ENCODE measurements at regions not wholly inside any gene's neighbourhood (a gene's known extent, or its start where the extent isn't known, plus 50 kb on each side); places are given as distances from the start of the nearest gene placed in this dataset.

- DNase-seq (ENCODE audit: low spot score) = no peak
Measured at GRCh38 chr6:122124908-122125307, 274.5 kb upstream of the HSF2 start.

DNA sequence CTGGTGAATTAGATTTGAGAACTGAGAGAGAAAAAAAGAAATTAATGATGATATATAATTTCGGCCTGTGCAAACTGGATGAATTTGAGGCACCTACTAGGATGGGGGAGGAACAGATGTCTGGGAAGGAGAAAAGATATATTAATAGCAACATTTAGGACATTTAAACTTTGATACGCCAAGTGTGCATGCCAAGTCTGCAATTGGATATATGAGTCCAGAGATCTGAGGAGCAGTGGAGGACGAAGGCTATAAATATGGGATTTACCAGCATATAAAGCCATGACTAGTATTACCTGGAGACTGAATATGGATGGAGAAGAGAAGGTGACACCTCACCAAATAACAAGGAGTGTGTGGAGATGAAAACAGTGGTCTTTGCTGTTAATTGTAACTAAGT lies 272.6 kb upstream of the HSF2 start:
- no peak for DNase-seq (ENCODE audit: low spot score)

DNA sequence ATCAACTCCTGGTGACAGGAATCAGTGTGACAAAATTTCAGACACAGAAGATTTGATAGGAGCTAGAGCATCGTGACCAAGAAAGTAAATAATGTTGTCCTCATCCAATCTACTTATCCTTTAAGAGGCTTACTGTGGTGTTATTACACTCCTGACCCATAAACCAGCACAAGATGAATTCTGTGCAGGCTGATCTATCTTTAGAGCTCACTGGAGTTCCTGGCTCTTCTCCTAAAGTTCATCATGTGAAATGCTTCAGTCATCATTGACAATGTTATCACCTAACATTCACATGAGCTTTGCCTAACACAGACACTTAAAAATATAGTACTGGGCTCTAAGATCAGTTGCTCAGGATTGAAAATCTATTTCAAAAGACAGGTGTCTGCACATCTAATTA lies 271.0 kb upstream of the HSF2 start:
- DNase-seq (ENCODE audit: low spot score) = no peak

DNA sequence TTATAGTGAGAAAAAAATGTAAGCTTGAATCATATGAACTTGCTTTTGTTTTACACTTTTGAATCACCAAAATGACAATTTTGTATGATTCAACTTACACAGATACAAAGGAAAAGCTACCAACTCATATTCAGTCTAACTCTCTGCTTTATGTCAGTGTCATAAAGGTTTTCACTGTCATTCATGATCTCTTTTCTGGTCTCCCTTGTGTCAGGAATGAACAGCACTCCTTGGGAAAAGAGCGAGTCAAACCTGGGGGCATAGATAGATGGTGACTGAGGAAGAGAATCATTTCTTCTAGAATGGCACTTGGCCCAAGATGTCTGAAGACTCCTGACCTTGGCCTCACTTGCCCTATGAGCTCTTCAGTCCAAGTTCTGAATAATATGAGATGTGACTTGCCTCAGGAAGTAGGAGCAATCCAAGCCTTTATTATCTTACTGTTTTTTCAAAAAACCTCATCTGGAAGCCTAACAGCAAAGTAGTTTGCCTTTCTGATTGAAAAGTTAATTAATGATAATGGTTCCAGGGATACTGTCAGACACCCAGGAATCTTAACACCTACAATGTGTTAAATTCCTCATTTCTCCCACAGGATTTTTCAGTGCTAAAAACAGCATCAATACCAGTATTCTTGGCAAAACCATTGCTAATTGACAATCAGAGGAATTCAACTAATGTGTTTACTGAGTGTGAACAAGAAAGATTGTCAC lies 270.0 kb upstream of the HSF2 start:
- no peak for DNase-seq (ENCODE audit: low spot score)

DNA sequence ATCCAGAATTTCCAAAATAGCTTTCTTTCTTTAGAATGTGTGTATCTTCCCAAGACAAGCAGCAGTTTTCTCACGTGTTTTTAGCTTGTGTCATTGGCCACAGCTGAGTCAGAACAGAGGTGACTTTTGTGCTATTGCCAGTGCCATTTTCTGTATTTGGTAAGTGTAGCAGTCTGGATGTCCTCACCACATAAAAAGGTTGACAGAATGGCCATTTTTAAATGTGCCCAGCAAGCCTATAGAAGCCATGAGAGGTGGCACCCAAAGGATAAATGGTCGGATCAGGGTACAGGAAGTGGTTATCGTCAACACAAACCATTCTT lies 269.5 kb upstream of the HSF2 start:
- no peak for DNase-seq (ENCODE audit: low spot score)

GRCh38 chr6:122130518-122130917 lies 268.9 kb upstream of the HSF2 start:
- no peak for DNase-seq (ENCODE audit: low spot score)

- no peak for DNase-seq (ENCODE audit: low spot score)
Measured at GRCh38 chr6:122136386-122136785, 263.1 kb upstream of the HSF2 start.

DNA sequence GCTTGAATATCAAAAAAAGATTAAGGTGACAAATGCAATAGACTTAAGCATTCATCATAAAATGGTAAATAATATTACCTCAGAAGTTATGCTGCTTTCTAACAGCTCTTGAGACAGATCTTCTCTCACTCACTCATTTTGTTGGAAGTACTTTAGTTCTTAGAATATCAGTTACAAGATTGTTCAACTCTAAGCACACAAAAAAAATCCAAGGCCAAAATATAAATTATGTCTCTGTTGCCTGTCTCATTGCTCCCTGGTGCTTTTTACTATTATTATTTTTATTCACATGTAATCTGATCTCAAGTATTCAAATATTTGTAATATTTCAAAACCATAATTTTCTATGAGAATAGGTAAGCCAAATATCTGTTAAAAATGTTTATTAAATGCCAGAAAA lies 259.4 kb upstream of the HSF2 start:
- no peak for DNase-seq (ENCODE audit: low spot score)

DNA sequence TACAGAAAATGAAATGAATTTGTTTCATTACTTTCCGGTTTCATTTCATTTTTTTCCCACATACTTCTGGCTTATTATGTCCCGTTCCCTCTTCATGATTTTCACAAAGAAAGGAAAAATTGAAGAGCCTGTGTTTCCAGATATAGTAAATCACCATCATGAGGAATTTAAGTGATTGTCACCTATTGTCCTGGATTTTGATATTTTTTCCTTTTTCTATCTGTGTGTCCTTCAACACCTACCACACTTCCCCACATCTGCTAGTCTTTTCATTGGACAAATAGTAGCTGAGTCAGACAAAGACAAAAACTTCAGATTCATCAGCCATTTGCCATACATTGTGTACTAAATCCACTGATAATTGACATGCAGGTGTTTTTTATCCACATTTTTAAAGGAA lies 258.2 kb upstream of the HSF2 start:
- DNase-seq (ENCODE audit: low spot score) = no peak

GRCh38 chr6:122143813-122144601 lies 255.4 kb upstream of the HSF2 start:
- DNase-seq (ENCODE audit: low spot score) = no peak

- no peak for DNase-seq (ENCODE audit: low spot score)
Measured at GRCh38 chr6:122145246-122145645, 254.2 kb upstream of the HSF2 start.

- DNase-seq (ENCODE audit: low spot score) = no peak
Measured at GRCh38 chr6:122145741-122146240, 253.7 kb upstream of the HSF2 start.

GRCh38 chr6:122147291-122147690 lies 252.2 kb upstream of the HSF2 start:
- no peak for DNase-seq (ENCODE audit: low spot score)

GRCh38 chr6:122151066-122151465 lies 248.4 kb upstream of the HSF2 start:
- DNase-seq (ENCODE audit: low spot score) = no peak

- DNase-seq (ENCODE audit: low spot score) = no peak
Measured at GRCh38 chr6:122151763-122152162, 247.7 kb upstream of the HSF2 start.

GRCh38 chr6:122153557-122153956 lies 245.9 kb upstream of the HSF2 start:
- no peak for DNase-seq (ENCODE audit: low spot score)

GRCh38 chr6:122154155-122154554 lies 245.3 kb upstream of the HSF2 start:
- no peak for DNase-seq (ENCODE audit: low spot score)

- no peak for DNase-seq (ENCODE audit: low spot score)
Measured at GRCh38 chr6:122154912-122155575, 244.4 kb upstream of the HSF2 start.

DNA sequence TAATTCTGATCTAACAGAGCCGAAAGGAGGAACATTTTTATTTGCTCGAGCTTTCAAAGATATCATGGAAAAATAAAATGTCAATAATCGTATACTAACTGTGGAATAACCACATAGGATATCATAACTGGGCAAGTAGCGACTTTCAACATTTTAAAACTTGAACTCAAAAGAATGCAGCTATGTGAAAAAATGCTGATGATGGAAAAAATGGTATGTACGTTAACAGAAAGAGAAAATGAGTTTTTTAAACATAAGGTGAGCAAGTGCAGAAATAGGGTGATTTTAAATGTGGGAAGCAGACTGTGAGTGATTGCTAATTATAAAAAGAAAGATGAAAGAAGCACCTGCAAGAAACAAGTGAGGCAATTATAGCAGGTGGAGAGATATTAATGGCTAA lies 238.3 kb upstream of the HSF2 start:
- no peak for DNase-seq (ENCODE audit: low spot score)

- DNase-seq (ENCODE audit: low spot score) = no peak
Measured at GRCh38 chr6:122165014-122165413, 234.4 kb upstream of the HSF2 start.

DNA sequence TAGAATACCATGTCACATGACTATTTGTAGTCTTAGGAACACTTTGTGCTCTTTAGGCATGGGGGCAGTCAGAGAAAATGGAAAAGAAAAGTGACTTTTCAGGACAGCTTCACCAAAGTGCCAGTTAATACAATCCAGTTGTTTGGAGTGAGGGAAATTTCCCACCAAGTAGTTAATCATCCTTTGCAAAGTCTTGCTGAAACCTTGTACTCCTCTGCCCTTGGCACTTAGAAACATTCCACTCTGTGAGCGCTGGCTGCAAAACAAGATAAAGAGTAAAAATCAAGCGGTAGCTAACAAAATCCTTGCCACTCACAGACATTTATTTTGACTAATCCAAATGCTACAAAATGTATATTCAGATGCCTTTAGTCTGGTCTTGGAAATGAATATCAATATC lies 229.2 kb upstream of the HSF2 start:
- no peak for DNase-seq (ENCODE audit: low spot score)

GRCh38 chr6:122178988-122179387 lies 220.5 kb upstream of the HSF2 start:
- DNase-seq (ENCODE audit: low spot score) = no peak

DNA sequence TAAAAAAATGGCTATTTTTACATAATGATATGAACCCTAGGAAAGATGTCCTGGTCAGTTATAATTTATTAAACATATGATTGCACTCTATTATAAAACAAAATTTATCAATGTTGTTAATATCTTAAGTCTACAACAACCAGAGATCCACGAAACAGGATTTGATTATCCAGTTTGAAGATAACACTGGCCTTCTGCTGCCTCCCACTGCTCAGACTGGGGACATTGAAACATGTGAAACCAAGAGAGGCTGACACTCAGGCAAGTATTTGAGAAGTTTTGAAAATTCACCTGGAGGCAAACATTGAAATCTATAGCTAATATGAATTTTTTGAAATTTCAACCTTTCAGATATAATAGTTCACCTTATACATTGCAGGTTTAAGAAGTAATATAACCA lies 219.3 kb upstream of the HSF2 start:
- no peak for DNase-seq (ENCODE audit: low spot score)
